ENCODE measurements at regions not wholly inside any gene's neighbourhood (a gene's known extent, or its start where the extent isn't known, plus 50 kb on each side); places are given as distances from the start of the nearest gene placed in this dataset.

GRCh38 chr7:18337048-18337809 lies 158.3 kb upstream of the HDAC9 start:
- no peak overlapping the region for H3K4me3 ChIP-seq (ENCODE audit: control insufficient read depth, low read depth, low read length)
- TF ChIP-seq, protein P1, sequence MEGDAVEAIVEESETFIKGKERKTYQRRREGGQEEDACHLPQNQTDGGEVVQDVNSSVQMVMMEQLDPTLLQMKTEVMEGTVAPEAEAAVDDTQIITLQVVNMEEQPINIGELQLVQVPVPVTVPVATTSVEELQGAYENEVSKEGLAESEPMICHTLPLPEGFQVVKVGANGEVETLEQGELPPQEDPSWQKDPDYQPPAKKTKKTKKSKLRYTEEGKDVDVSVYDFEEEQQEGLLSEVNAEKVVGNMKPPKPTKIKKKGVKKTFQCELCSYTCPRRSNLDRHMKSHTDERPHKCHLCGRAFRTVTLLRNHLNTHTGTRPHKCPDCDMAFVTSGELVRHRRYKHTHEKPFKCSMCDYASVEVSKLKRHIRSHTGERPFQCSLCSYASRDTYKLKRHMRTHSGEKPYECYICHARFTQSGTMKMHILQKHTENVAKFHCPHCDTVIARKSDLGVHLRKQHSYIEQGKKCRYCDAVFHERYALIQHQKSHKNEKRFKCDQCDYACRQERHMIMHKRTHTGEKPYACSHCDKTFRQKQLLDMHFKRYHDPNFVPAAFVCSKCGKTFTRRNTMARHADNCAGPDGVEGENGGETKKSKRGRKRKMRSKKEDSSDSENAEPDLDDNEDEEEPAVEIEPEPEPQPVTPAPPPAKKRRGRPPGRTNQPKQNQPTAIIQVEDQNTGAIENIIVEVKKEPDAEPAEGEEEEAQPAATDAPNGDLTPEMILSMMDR (conservative IDR thresholded peaks at IDR 0.05; ENCODE audit: control insufficient read depth, insufficient read depth, low read depth, low read length), result no peak
- no peak for DNase-seq (ENCODE audit: low read depth)

DNA sequence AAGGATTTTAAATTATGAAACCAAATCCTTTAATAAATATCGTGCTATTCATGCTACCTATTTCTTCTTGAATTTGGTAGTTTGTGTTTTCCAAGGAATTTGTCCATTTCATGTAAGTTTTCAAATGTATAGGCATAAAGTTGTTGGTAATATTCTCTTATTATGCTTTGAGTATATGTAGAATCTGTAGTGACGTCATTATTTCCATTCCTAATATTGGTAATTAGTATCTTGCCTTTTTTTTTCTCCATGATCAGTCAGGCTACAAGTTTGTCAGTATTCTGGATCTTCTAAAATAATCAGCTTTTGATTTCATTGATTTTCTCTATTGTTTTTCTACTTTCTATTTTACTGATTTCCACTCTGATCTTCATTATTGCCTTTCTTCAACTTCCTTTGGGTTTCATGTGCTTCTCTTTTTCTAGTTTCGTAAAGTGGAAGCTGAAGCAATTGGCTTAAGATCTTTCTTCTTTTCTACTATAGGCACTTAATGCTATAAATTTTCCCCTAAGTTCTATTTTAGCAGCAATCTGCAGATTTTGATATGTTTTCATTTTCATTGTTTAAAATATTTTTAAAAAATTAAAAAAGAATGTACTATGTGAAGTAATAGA lies 156.5 kb upstream of the HDAC9 start:
- DNase-seq (ENCODE audit: low read depth), result no peak
- TF ChIP-seq, protein P1 (conservative IDR thresholded peaks at IDR 0.05; ENCODE audit: control insufficient read depth, insufficient read depth, low read depth, low read length), result no peak
- H3K4me3 ChIP-seq (ENCODE audit: control insufficient read depth, low read depth, low read length), result no peak overlapping the region

DNA sequence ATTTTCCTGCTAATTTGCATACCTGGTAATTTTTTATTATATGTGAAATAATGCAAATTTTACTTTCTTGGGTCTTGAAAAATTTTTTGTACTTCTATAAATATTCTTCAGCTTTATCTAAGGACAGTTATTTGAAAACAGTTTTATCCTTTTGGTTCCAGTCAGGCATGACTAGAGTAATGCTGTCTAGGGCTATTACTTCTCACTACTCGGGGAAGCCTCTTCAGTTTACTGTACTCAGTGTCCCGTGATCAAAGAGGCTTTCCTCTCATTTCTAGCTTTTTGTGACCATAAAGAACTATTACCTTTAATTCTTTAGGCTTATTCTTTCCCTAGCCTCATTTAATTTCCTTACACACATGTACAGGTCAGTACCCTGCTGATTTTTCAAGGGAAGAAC lies 153.8 kb upstream of the HDAC9 start:
- no peak overlapping the region for H3K4me3 ChIP-seq (ENCODE audit: control insufficient read depth, low read depth, low read length)
- TF ChIP-seq, protein P1 (conservative IDR thresholded peaks at IDR 0.05; ENCODE audit: control insufficient read depth, insufficient read depth, low read depth, low read length), result no peak
- no peak for DNase-seq (ENCODE audit: low read depth)

GRCh38 chr7:18343047-18343446 lies 152.5 kb upstream of the HDAC9 start:
- TF ChIP-seq, protein P1 (conservative IDR thresholded peaks at IDR 0.05; ENCODE audit: control insufficient read depth, insufficient read depth, low read depth, low read length), result no peak
- no peak overlapping the region for H3K4me3 ChIP-seq (ENCODE audit: control insufficient read depth, low read depth, low read length)
- no peak for DNase-seq (ENCODE audit: low read depth)

GRCh38 chr7:18344536-18344935 lies 151.0 kb upstream of the HDAC9 start:
- H3K4me3 ChIP-seq (ENCODE audit: control insufficient read depth, low read depth, low read length), result no peak overlapping the region
- no peak for DNase-seq (ENCODE audit: low read depth)
- TF ChIP-seq, protein P1 (conservative IDR thresholded peaks at IDR 0.05; ENCODE audit: control insufficient read depth, insufficient read depth, low read depth, low read length), result no peak

DNA sequence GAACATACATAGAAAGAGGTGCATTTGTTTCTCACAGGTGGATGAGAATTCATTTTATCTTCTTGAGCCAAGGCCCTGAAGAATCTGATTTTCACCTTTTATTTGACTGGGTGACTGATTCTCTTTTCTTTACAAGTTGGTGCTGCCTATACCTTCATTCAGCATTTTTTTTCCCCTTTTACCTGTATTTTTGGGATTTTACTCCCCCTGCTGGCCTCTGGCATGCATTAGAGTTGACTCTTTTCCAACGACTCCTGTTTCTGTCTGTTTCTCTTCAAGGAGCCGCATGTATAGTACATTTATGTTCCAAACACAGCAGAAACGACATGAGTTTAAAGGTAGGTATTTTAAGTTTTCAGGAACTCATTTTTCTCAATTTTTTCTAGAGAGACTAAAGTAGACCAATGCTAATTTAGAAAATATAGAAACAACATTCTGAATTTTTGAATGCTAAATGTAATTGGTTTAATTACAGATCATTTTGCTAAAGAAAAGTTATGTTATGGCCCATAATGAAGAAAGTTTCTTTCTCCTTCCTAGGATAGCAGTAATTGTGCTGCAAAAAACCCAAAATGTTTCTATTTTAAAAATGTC lies 149.8 kb upstream of the HDAC9 start:
- peak; percentile 56 for DNase-seq (ENCODE audit: low read depth)
- TF ChIP-seq, protein P1 (conservative IDR thresholded peaks at IDR 0.05; ENCODE audit: control insufficient read depth, insufficient read depth, low read depth, low read length), result peak; percentile 85
- no peak overlapping the region for H3K4me3 ChIP-seq (ENCODE audit: control insufficient read depth, low read depth, low read length)

Measured in fibroblast of mammary gland (primary cell).